Skin of body (tissue), 1 donor: ENCODE measurements at regions not wholly inside any gene's neighbourhood (a gene's known extent, or its start where the extent isn't known, plus 50 kb on each side); places are given as distances from the start of the nearest gene placed in this dataset.

Source experiments
- DNase-seq: peaks from one replicate; lab custom pipeline; 2025; lab: John Stamatoyannopoulos, UW

GRCh38 chr16:52235186-52235585 is 311.8 kb downstream of the TOX3 start:
- no peak for DNase-seq

GRCh38 chr16:52234626-52235025 is 312.3 kb downstream of the TOX3 start:
- no peak for DNase-seq

- DNase-seq, result no peak
Observed at GRCh38 chr16:52229471-52229870, 317.5 kb downstream of the TOX3 start.

GRCh38 chr16:52227851-52228250 is 319.1 kb downstream of the TOX3 start:
- DNase-seq, result no peak

GRCh38 chr16:52212841-52213240 is 334.1 kb downstream of the TOX3 start:
- DNase-seq, result no peak

GRCh38 chr16:52209227-52209626 is 337.7 kb downstream of the TOX3 start:
- no peak for DNase-seq

GRCh38 chr16:52203096-52203495 is 343.8 kb downstream of the TOX3 start:
- no peak for DNase-seq

- no peak for DNase-seq
Observed at GRCh38 chr16:52193441-52193840, 353.5 kb downstream of the TOX3 start.

GRCh38 chr16:52191531-52192134 is 355.3 kb downstream of the TOX3 start:
- DNase-seq, result peak; percentile 10

GRCh38 chr16:52184336-52184735 is 362.6 kb downstream of the TOX3 start:
- no peak for DNase-seq

- no peak for DNase-seq
Observed at GRCh38 chr16:52182840-52183239, 364.1 kb downstream of the TOX3 start.

GRCh38 chr16:52174168-52174567 is 372.8 kb downstream of the TOX3 start:
- no peak for DNase-seq

GRCh38 chr16:52171481-52171880 is 375.5 kb downstream of the TOX3 start:
- DNase-seq, result no peak

GRCh38 chr16:52167328-52167727 is 379.6 kb downstream of the TOX3 start:
- DNase-seq, result no peak

- DNase-seq, result no peak
Observed at GRCh38 chr16:52165961-52166360, 381.0 kb downstream of the TOX3 start.

- DNase-seq, result no peak
Observed at GRCh38 chr16:52149003-52149402, 397.9 kb downstream of the TOX3 start.

- no peak for DNase-seq
Observed at GRCh38 chr16:52141871-52142270, 405.1 kb downstream of the TOX3 start.

- DNase-seq, result no peak
Observed at GRCh38 chr16:52128361-52128760, 418.6 kb downstream of the TOX3 start.

- no peak for DNase-seq
Observed at GRCh38 chr16:52123842-52124241, 423.1 kb downstream of the TOX3 start.

GRCh38 chr16:52123061-52123839 is 423.7 kb downstream of the TOX3 start:
- DNase-seq, result no peak

GRCh38 chr16:52117171-52117570 is 429.8 kb downstream of the TOX3 start:
- DNase-seq, result no peak

GRCh38 chr16:52114379-52114778 is 432.6 kb downstream of the TOX3 start:
- DNase-seq, result no peak

GRCh38 chr16:52113533-52114183 is 433.3 kb downstream of the TOX3 start:
- no peak for DNase-seq
